Activated T-helper 1 cell treated with anti-CD3 and anti-CD28 coated beads, Interleukin-12 subunit alpha, Interleukin-12 subunit beta, Interleukin-2, Interleukin-4 antibody, amounts not matched to agents 30 ng/mL and 10 ng/mL and 1 ng/mL, durations not matched to agents 14 hours and 24 hours and 36 hours (primary cell): ENCODE measurements at regions not wholly inside any gene's neighbourhood (a gene's known extent, or its start where the extent isn't known, plus 50 kb on each side); places are given as distances from the start of the nearest gene placed in this dataset.
A peak's percentile ranks its signal among the peaks of the same experiment; 100 is the strongest.

ENCODE experiments used
- DNase-seq: peaks from one replicate; pipeline ENCODE4 v3.0.0; 2021; ENCODE audit warnings: low spot score
- H3K27ac Mint-ChIP-seq: one replicate; pipeline ENCODE4 v1.8.0; 2021; ENCODE audit warnings: mild to moderate bottlenecking, mixed read lengths
- H3K27me3 Mint-ChIP-seq: one replicate; pipeline ENCODE4 v1.8.0; 2022; ENCODE audit warnings: mild to moderate bottlenecking, moderate library complexity, mixed read lengths; ENCODE audit not compliant: insufficient read depth
- H3K36me3 Mint-ChIP-seq: one replicate; pipeline ENCODE4 v1.8.0; 2021; ENCODE audit warnings: low read depth, mixed read lengths
- H3K4me1 Mint-ChIP-seq: one replicate; pipeline ENCODE4 v1.8.0; 2021; ENCODE audit warnings: low read depth, mixed read lengths
- H3K4me3 Mint-ChIP-seq: one replicate; pipeline ENCODE4 v1.8.0; 2021; ENCODE audit warnings: mild to moderate bottlenecking, moderate library complexity, mixed read lengths
- H3K9me3 Mint-ChIP-seq: one replicate; pipeline ENCODE4 v1.8.0; 2021; ENCODE audit warnings: mixed read lengths
- intact Hi-C: fragments of 100-400 bp; cut with micrococcal nuclease; formaldehyde crosslinking; loops from one replicate; pipeline ENCODE4 v1.15.1; 2024

GRCh38 chr11:19558189-19558986 lies 154.2 kb upstream of the NAV2 start:
- intact Hi-C loops, result no loop called here
- DNase-seq, result no peak
- peaks cover 10% of the 10 kb centered on the region for H3K27me3 Mint-ChIP-seq
- H3K4me1 Mint-ChIP-seq, result no peaks in the 10 kb centered on the region
- H3K27ac Mint-ChIP-seq, result no peak overlapping the region
- no peaks in the 10 kb centered on the region for H3K9me3 Mint-ChIP-seq
- H3K36me3 Mint-ChIP-seq, result no peaks in the 10 kb centered on the region
- H3K4me3 Mint-ChIP-seq, result no peak overlapping the region

- intact Hi-C loops, result loop anchor here (1.0 kb wide), 3 partner anchors 185 to 486 kb away; no protein-coding TSS in a partner anchor
- peaks cover 10% of the 10 kb centered on the region for H3K27me3 Mint-ChIP-seq
- no peak overlapping the region for H3K27ac Mint-ChIP-seq
- DNase-seq, result peak; percentile 30
- no peaks in the 10 kb centered on the region for H3K4me1 Mint-ChIP-seq
- no peak overlapping the region for H3K4me3 Mint-ChIP-seq
- H3K9me3 Mint-ChIP-seq, result no peaks in the 10 kb centered on the region
- no peaks in the 10 kb centered on the region for H3K36me3 Mint-ChIP-seq
Measured at GRCh38 chr11:19557720-19558140, 154.9 kb upstream of the NAV2 start.

DNA sequence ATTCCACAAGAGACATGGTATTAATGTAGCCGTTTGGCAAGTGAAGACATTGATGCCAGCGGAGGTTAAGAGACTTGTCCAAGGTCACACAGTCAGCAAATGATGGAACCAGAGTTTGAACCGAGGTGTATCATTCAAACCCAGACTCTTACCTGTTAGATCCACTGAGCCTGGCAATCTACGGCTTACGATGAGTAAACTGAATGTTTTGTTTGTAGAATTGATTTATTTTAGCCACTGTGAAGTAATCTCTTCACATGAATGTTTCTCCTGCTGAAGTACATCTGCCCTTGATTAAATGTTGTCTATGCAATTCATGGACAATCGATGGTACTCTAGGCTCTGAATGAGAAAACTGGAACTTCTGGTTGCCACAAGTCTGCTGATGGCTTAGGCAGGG lies 155.5 kb upstream of the NAV2 start:
- DNase-seq, result no peak
- Mint-ChIP-seq H3K27ac (no peak overlapping the region), H3K4me1 (no peaks in the 10 kb centered on the region), H3K27me3 (peaks cover 10% of the 10 kb centered on the region), H3K36me3 (no peaks in the 10 kb centered on the region), H3K4me3 (no peak overlapping the region), H3K9me3 (no peaks in the 10 kb centered on the region)
- intact Hi-C loops, result loop anchor here (1.0 kb wide), 3 partner anchors 185 to 486 kb away; no protein-coding TSS in a partner anchor

- no peak for DNase-seq
- intact Hi-C loops, result no loop called here
- Mint-ChIP-seq H3K9me3 (no peaks in the 10 kb centered on the region), H3K4me3 (no peak overlapping the region), H3K4me1 (no peaks in the 10 kb centered on the region), H3K27ac (no peak overlapping the region), H3K27me3 (peaks cover 9% of the 10 kb centered on the region), H3K36me3 (no peaks in the 10 kb centered on the region)
Measured at GRCh38 chr11:19555266-19555665, 157.4 kb upstream of the NAV2 start.

GRCh38 chr11:19553683-19554333 lies 158.8 kb upstream of the NAV2 start:
- H3K4me1 Mint-ChIP-seq, result no peaks in the 10 kb centered on the region
- peak; percentile 43 for DNase-seq
- no peaks in the 10 kb centered on the region for H3K9me3 Mint-ChIP-seq
- H3K4me3 Mint-ChIP-seq, result no peak overlapping the region
- H3K27me3 Mint-ChIP-seq, result peaks cover 5% of the 10 kb centered on the region
- no peak overlapping the region for H3K27ac Mint-ChIP-seq
- no peaks in the 10 kb centered on the region for H3K36me3 Mint-ChIP-seq
- intact Hi-C loops, result loop anchor here (1.0 kb wide), 3 partner anchors 243 to 483 kb away; no protein-coding TSS in a partner anchor

GRCh38 chr11:19552656-19553260 lies 159.9 kb upstream of the NAV2 start:
- Mint-ChIP-seq H3K9me3 (no peaks in the 10 kb centered on the region), H3K27ac (no peak overlapping the region), H3K27me3 (peaks cover 4% of the 10 kb centered on the region), H3K4me1 (no peaks in the 10 kb centered on the region), H3K4me3 (no peak overlapping the region), H3K36me3 (no peaks in the 10 kb centered on the region)
- DNase-seq, result no peak
- intact Hi-C loops, result loop anchor here (1.0 kb wide), 3 partner anchors 241 to 481 kb away; no protein-coding TSS in a partner anchor

DNA sequence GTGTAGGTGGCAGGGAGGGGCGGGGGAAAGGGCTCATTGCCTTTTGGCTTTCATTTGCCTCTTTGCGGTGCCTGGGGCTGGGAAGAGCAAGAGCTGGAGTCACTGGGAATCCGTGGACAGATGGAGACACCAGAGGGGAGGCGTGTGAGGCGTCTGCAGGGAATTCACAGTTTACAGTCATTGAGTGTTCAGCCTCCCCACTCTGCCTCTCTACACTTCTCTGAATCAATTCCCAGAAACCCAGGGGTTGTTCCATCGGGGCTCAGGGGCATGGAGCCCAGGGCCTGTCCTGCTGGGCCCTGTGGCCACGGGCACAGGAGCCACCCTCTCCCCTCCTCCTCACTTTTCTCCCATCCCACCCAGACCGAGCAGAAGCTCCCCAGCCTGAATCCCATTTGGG lies 160.5 kb upstream of the NAV2 start:
- H3K36me3 Mint-ChIP-seq, result no peaks in the 10 kb centered on the region
- no peak overlapping the region for H3K27ac Mint-ChIP-seq
- no peaks in the 10 kb centered on the region for H3K4me1 Mint-ChIP-seq
- no peak overlapping the region for H3K4me3 Mint-ChIP-seq
- intact Hi-C loops, result no loop called here
- H3K9me3 Mint-ChIP-seq, result no peaks in the 10 kb centered on the region
- H3K27me3 Mint-ChIP-seq, result peaks cover 3% of the 10 kb centered on the region
- DNase-seq, result no peak

DNA sequence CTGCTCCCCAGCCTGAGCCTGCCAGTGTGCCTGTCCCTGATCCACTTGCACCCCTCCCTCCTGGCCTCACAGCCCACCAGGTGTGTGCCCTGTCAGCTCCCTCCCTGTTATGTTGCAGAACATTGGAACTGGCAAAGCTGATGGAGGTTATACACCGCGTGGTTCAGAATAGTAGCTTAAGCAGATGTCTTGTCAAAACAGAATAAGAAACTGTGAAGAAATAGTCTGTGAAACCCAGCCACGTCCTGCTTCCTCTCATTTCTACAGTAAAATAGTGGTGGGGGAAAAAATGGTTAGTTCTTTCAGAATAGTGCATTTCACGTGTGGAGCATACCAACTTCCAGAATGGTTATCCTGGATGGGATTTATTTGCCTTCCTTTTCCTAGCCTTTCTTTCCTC lies 161.2 kb upstream of the NAV2 start:
- no peaks in the 10 kb centered on the region for H3K9me3 Mint-ChIP-seq
- no peaks in the 10 kb centered on the region for H3K36me3 Mint-ChIP-seq
- no peak for DNase-seq
- H3K27me3 Mint-ChIP-seq, result peaks cover 3% of the 10 kb centered on the region
- intact Hi-C loops, result no loop called here
- no peak overlapping the region for H3K27ac Mint-ChIP-seq
- no peak overlapping the region for H3K4me3 Mint-ChIP-seq
- no peaks in the 10 kb centered on the region for H3K4me1 Mint-ChIP-seq

DNA sequence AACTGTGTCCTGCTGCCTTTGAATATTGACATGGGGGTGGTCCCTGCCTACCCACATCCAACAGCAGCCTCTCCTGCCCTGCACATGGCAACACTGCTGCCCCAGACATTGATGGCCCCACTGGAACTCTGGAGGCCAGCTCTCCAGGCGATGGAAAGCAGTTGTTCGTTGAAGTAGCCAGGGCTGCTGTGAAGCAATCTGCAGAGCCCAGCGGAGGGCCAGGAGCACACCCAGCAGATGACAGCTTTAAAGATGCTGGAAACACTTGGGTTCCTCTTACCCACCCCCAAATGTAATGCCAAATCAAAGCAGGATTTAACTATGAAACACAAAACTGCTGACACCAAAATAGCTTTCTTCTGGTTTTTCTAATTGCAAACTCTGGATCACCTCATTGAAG lies 165.6 kb upstream of the NAV2 start:
- no peaks in the 10 kb centered on the region for H3K27me3 Mint-ChIP-seq
- no peak overlapping the region for H3K4me3 Mint-ChIP-seq
- H3K27ac Mint-ChIP-seq, result no peak overlapping the region
- intact Hi-C loops, result no loop called here
- no peaks in the 10 kb centered on the region for H3K4me1 Mint-ChIP-seq
- H3K9me3 Mint-ChIP-seq, result no peaks in the 10 kb centered on the region
- no peak for DNase-seq
- H3K36me3 Mint-ChIP-seq, result no peaks in the 10 kb centered on the region

DNA sequence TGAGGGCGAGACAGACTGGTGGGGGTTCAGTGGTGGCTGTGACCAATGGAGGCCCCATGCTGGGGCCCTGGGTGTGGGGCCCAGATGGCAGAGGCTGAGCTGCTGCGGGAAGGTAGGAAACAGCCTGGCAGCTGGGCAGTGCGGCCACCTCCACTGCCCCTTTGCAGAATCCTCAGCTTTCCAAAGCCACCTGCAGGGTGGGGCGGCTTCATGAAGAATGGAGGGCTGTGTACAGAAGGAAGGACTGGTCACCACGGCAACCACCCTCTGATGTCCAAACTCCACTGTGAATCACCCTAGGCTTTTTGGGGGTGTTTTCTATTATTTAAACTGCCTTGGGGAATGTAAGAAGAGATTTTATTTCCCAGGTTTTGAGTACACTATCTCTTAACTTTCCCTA lies 166.3 kb upstream of the NAV2 start:
- H3K9me3 Mint-ChIP-seq, result no peaks in the 10 kb centered on the region
- no peaks in the 10 kb centered on the region for H3K27me3 Mint-ChIP-seq
- no peaks in the 10 kb centered on the region for H3K4me1 Mint-ChIP-seq
- no peak overlapping the region for H3K4me3 Mint-ChIP-seq
- no peaks in the 10 kb centered on the region for H3K36me3 Mint-ChIP-seq
- intact Hi-C loops, result no loop called here
- no peak overlapping the region for H3K27ac Mint-ChIP-seq
- no peak for DNase-seq

GRCh38 chr11:19541521-19542049 lies 171.1 kb upstream of the NAV2 start:
- Mint-ChIP-seq H3K4me3 (no peak overlapping the region), H3K4me1 (no peaks in the 10 kb centered on the region), H3K9me3 (no peaks in the 10 kb centered on the region), H3K27ac (no peak overlapping the region), H3K27me3 (no peaks in the 10 kb centered on the region), H3K36me3 (no peaks in the 10 kb centered on the region)
- DNase-seq, result no peak
- intact Hi-C loops, result no loop called here

- Mint-ChIP-seq H3K27me3 (no peaks in the 10 kb centered on the region), H3K36me3 (no peaks in the 10 kb centered on the region), H3K4me3 (no peak overlapping the region), H3K9me3 (no peaks in the 10 kb centered on the region), H3K27ac (no peak overlapping the region), H3K4me1 (no peaks in the 10 kb centered on the region)
- intact Hi-C loops, result no loop called here
- DNase-seq, result no peak
Measured at GRCh38 chr11:19539861-19540260, 172.8 kb upstream of the NAV2 start.
